ENCODE measurements at regions not wholly inside any gene's neighbourhood (a gene's known extent, or its start where the extent isn't known, plus 50 kb on each side); places are given as distances from the start of the nearest gene placed in this dataset.

DNA sequence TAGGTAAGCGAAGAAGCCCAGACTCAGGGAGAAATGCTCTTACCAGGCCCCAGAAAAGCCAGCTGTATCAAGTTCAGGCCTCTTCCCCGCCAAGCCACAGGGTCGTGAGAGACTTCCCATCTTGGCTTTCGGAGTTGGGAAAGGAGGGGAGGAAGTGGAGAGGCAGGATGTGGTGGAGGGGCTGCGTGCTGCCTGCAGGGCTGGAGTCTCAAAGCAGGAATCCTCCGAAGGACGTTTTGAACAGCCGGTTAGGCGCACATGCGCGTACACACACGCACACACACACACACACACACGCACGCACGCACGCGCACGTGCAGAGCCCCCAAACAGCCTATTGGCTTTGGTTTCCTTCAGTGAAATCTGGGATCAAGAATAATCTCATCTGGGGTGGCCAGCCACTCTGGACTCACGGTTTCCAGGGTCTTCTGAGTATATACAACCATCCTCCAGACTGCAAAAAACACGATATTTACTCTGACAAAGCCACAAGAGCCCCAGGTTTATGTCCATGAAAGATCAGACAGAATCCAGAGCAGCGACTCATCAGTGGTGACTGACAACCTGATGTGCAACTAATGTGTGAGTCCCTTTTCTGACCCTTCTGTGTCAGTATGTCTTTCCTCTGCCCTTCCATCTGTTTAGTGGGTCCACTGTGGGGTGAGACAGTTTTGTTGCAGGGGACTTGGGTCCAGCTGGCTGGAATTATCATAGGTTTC, 115.0 kb upstream of the ZNF438 start:
- no peak for DNase-seq

DNA sequence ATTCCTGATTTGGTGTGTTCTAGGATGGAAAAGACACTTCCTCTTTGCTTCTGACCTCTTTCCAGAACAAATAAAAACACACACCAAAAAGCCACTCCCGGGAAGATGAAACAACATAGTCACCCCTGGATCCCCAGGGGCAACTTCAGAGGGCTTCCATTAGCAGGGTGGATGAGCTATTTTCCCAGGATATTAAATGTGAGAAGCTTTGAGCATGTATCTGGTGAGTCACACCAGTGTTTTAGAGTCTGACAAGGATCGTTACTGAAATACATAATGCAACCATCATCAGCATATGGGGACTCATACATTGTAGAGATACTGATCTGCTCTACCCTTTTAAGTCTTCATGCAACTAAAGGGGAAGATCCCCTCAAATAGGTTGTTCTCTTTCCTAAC, 115.5 kb upstream of the ZNF438 start:
- DNase-seq, result no peak

DNA sequence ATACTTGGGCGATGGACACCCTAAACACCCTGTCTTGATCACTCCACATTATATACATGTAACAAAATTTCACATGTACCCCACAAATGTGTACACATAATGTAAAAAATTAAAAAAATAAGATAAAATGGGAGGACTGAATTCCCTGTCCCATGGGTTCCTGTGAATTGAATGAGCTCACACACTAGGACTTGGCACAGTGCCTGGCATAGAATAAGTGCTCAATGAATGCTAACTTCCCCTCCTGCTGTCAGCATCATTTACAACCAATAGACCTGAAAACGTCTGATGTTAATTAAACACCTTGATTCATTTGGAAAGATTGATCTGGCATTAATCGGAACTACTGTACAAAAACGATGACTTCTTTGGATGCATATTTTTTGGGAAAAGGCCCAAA, 117.3 kb upstream of the ZNF438 start:
- DNase-seq, result no peak

DNA sequence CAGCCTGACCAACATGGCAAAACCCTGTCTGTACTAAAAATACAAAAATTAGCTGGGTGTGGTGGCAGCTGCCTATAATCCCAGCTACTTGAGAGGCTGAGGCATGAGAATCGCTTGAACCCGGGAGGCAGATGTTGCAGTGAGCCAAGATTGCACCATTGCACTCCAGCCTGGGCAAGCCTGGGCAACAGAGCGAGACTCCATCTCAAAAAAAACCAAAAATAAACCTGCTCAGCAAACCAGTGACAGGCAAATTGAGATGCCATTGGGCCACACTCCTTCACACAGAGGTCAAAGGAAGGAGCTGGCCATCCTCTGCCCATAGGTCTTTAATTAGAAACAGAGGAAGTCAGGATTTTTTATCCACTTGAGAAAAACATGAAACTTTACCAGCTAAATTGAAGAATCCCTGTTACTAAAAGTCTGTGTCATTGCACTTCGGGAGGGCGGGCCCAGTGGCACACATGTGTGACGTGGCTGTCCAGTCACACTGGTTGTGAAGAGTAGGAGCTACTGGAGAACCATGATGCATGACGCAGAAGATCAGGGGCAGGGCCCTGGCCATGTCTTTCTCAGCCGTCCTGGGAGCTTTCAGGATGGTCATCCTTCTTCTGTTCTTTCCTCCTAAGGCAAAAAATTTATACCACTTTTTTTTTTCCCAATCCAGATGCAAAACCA, 118.3 kb upstream of the ZNF438 start:
- DNase-seq, result no peak

DNA sequence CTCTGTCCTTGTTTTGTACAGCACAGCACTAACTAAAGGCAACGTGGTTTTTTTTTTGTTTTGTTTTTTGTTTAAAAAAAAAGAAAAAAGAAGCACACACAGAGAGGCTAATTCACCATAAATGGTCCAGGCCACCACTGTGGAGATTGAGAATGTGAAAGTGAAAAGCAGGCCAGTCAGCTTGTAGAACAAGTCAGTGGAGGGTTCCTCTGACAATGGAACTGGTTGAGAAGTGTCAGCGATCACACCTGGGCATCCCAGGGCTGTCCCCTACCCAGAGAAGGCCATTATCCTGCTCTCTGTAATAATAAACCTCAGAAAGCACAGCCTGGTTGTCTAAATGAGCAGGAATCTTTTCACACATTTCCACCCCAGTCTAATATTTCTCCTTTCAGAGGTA, 119.6 kb upstream of the ZNF438 start:
- no peak for DNase-seq

DNA sequence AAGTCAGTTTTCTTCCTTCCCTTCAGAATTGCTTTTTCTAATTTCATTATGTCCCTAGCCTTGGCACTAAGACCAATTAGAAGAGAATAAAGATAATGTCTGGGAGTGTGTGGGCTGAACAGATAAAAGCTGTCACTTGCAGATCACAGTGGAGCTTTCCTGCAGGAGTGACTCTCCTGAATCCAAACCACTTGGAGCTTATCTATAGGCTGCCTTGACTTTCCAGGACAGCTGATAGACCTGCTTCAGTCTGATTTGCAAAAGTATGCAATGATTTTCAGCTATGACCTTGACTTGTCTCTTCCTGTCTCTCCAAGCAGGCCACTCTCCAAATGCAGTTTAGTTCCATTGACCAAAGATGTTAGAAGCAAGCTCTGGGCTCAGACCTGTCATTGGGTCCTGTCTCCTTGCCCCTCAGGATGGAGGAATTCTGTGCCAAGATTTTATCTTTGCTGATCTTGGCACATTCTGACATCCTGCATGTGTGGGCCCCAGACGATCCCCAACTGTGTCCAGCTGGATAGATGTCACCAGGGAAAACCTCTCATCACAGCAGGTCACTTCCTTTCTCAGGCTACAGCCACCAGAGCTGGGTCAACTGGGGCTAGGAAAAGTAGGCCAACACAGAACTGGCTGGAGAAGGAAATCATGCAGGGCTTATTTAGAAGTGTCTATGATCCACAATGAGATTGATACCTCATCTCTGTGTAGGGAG, 120.9 kb upstream of the ZNF438 start:
- DNase-seq, result no peak

DNA sequence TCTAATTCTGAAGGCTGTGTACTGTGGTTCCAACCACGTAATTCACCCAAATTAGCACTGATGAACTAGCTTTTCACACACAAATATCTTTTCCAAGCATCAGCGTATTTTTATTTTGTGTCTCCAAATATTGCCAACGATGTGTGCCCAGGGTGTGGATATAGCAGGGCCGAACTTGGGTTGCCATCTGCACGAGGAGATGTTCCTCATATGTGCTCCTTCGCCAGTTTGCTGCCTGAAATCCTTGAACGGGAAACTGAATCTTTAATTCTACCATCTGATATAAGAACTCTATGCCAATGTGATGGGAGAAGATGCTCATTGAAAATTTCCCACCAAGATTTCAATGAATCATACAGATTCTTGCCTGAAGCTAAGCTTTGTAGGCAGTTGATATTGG, 121.5 kb upstream of the ZNF438 start:
- DNase-seq, result no peak

DNA sequence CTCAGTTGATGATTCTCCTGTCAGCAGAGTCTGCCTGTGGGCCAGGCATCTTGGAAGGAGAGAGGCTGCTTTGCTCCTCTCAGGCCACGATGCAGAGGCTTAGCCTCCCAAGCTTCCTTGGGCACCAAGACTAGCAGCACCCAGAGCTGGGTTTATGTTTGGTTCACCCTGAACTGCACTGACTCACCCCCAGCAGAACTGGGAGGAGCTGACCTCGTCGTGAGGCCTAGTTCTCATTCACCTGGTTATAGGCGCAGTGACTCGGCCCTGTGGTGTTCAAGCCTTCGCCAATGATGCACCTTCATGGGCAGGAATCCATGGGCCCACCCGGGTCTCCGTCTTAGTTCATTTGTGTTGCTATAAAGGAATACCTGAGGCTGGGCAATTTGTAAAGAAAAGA, 122.0 kb upstream of the ZNF438 start:
- no peak for DNase-seq

DNA sequence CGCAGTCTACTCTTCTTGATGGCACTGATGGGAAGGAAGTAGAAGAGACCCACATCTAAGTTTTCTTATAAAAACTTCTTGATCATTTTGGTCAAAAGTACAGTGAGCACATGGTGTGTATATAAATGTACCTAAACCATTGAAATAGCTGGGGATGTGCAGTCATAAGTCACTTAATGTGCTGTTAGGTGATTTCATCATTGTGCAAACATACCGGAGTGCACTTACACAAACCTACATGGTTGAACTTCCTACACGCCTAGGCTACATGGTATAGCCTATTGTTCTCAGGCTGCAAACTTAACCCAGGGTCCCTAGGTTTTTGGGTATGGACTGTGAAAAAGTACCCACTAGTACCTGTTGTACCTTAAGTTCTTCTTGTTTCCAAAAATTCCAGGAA, 123.3 kb upstream of the ZNF438 start:
- DNase-seq, result no peak

DNA sequence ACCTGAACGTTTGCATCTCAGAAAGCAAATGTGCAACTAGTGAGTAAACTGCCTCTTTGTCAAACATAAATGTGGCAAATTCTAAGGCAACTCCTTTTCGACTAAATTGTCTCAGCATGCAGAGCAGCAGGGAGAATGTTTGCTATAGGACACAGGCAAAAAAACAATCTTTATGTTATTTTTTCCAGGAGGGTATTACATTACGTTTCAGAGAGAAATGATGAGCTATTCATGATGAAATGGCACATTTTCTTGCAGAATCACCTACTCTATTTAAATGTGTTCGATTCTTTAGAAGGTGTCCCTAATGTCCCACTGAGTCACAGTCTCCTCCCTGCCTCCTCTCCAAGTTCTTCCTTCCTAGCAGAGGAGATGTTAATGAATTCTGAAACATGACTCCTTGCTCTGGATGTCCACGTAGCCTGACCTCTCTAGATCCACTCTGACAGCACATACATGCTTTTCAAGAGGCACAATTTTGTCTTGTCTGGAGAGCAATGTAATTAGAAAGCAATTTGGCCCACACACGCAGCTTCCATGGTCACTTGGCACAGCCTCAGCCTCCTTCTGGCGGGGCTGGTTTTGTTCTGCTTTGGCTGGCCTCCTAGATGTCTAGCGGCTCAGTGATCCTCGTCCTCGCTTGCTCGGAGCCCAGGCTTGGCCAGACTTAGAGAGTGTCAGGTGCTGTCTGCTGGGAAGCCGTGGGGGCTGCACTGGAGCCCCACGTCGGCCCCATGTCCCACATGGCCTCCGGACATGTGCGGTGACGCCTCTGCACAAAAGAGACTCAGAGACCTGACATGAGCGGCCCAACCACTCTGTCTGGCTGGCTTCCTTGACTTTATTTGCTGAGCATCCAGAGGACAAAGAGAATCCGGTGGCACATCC, 125.7 kb upstream of the ZNF438 start:
- DNase-seq, result no peak

DNA sequence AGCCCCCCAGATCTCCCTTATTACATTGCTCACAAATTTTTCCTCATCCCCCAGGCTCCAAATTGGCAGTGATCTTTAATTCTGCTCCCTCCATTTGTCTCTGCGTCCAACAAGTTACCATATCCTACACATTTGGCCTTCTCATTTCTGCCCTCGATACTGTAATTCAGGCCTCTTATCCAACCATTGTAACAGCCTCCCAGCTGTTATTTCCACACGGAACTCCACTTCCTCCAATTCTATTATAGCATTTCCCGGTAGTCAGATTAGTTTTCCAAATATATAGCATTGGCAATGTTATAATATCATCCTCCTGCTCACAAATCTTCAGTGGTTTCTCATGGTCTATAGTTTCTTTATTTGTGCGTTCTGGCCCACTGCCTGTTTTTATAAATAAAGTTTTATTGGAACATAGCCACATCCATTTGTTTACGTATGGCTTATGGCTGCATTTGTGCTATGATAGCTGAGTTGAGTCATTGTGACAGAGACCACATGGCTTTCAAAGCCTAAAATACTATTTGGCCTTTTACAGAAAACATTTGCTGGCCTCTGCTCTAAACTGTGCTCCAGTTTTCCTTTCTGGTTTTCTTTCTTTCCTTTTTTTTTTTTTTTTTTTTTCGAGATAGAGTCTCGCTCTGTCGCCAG, 126.5 kb upstream of the ZNF438 start:
- DNase-seq, result no peak

DNA sequence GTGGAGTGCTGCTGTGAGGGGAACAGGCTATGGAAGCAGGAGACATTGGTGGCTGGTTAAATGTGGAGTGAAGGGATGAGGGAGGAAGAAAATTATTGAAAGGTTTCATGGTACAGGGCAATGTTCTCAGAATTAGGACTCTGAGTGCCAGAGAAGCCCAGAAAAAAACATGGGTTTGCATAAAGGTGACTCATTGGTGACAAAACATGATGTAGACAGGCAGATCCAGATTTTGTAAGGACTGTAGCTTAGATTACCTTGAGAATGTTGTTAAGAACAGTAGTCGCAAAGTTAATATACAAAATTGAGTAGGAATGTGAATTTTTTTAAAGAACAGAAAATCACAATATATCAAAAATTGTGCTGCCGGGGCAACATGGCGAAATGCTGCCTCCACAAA, 134.9 kb upstream of the ZNF438 start:
- no peak for DNase-seq

DNA sequence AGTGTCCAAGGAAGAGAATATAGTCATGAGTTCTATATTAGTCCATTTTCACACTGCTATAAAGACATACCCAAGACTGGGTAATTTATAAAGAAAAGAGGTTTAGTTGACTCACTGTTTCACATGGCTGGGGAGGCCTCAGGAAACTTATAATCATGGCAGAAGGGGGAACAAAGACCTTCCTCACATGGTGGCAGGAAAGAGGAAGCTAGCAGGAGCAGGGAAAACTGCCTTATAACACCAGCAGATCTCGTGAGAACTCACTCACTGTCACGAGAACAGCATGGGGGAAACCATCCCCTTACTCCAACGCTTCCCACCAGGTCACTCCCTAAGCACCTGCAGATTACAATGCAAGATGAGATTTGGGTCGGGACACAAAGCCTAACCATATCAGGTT, 139.0 kb upstream of the ZNF438 start:
- no peak for DNase-seq

DNA sequence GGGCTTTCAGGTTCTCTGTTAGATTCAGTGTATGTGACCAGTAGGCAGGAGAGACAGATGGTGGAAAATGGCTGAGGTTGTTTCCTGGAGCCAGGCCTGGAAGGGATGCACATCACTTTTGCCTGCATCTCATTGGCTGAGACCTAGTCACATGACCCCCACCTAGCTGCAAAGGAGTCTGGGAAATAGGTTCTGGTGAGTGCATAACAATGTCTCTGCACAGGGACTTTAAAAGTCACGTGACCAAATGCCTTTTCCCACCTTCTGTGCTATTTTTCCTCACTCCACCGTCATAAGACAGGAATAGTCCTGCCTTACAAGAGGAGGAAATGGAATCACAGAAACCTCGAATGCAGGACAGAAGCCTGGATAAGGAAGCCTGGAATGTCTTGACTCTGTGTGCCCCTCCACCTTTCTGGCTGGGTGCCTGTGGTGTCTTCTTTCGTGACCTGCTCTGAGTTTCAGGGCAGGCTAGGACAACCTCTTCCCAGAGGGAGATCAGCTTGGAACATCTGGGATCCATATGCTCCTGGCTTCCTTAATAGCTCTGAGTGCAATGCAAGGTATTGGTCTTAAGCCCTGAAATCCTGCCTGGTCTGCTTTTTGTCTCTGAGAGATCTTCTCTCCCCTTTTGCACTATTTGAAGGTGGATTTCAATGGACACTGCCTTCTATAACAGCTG, 139.9 kb upstream of the ZNF438 start:
- DNase-seq, result no peak

DNA sequence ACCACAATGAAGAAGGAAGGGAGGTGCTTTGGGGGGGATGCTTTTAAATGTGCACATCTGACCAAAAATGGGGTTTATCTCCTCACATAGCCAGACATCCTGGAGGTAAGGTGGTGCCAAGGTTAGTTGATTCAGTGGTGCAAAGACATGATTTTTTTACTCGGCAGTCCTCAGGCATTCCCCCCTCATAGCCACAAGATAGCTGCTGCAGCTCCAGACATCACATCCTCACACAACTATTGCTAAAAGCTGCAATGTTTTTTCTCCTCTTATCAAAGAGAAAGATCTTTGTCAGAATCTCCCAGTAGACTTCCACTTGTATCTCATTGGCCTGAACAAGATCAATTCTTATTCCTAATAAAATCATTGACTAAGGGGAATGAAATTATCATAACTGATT, 141.3 kb upstream of the ZNF438 start:
- no peak for DNase-seq

DNA sequence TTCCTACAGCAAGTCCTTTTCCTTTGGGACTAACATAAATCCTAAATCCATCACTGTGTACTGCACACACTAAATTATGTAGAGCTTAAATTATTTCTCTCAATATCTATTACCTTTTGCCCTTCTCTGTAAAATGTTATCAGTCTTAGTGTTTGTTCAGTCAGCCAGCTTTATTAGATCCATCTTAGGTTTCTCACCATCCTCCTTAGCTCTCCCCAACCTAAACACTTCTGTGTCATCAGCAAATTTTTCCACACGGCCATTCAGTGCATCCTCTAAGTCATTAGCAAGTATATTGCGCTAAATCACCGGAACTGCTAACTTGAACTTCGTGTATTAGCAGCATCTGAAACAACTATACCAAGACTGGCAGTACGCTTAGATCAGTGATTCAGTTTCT, 142.1 kb upstream of the ZNF438 start:
- DNase-seq, result no peak

DNA sequence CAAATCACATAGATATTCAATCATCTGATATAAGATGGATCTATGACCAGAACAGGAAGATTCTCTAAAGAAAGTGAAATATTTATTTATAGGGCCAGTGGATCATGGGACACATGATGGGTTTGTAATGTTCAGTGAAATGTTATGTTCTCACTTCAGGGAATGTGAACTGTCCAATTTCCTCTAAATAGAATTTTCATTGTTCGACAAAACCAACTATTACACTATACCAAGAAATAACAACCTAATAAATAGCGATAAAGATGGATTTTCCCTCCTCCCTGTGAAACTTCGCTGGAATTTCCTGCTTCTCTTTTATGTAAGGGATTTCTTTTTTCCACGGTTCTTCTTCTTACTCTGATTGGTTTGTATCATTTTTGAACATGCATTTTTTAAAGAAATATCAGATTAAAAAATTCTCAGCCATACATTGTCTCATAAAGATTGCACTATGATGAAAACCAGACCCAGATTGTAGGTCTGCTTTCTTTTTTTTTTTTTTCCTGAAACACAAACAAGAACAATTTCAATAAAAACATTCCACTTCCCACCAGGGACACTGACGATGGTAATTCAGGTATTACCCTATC, 139.8 kb upstream of the ZEB1 start:
- DNase-seq, result no peak

DNA sequence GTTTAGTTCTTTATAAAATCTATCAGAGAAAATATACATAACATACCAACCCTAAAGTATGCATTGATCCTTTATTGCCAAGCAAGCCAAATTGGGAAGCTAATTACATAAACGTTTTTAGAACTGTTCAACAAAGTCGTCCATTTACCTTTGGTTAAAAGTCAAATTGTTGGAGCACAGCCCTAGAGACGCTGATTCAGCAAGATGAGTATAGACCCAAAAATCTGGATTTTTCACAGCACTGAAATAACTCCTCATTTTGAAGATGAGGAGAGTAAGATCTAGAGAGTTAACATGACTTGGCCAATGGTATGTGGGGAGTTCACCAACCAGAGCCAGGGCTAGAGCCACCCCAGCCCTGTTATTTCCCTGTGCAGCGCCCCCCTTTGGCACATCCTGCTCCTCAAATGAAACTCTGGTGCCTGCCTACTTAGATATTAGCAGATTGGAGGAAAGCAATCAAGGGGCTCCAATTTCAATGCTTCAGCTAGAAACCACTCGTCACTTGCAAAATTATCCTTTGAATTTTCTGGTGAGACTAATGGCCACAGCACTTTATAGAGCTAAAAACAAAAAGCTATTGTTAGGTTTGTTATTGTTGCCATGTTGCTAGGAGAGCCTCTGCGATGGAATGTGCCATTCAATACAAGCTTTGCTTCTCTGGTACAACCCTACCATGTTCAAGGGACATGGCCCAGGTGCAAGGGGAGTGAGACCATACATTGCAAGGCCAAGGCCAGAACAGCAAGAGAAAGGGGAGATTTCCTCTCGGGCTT, 132.6 kb upstream of the ZEB1 start:
- DNase-seq, result no peak

DNA sequence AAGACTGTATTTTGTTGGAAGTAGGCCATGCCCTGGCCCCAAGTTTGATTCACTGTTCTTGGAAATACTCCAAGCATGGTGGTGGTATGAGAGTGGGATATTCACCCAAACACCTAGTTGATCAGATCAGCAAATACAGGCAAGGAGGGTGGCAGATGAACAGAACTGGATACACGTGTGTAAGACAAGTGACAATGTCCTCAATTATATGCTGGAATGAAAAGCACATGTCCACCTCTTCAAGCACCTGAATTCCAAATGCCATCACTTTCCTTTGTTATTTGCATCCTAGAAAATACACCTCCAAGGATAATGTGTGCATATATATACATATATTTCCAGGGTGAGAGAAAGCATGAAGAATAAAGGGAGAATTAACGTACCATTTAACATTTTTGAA, 131.8 kb upstream of the ZEB1 start:
- no peak for DNase-seq

DNA sequence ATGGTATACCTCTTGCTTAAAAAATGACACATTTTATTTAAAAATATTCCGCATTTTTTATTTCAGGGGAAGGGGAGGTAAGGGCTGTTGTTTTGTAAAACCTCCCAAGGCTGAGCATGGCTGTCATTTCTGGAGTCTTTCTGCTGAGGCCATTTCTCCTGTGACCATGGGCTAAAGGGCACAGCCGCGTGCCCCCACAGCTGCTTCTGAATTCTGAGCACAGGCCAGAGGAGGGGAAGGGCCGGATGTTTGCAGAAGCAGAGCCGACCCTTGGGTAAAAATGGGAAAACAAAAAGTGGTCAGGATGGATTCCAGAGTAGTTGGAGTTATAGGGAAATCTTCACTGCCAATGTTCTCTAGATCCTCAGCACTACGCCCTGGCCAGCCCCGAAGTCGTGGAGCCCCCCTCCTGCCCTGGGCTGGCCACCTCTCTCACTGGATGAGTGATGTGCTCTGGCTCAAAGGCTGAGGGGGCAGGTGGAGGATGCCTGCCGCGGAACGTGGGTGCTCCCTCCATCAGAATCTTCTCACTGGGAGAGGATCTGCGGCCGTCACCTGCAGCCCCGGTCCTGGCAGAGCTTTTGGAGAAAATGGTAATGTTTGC, 131.3 kb upstream of the ZEB1 start:
- no peak for DNase-seq
